ENCODE measurements at regions not wholly inside any gene's neighbourhood (a gene's known extent, or its start where the extent isn't known, plus 50 kb on each side); places are given as distances from the start of the nearest gene placed in this dataset.

DNA sequence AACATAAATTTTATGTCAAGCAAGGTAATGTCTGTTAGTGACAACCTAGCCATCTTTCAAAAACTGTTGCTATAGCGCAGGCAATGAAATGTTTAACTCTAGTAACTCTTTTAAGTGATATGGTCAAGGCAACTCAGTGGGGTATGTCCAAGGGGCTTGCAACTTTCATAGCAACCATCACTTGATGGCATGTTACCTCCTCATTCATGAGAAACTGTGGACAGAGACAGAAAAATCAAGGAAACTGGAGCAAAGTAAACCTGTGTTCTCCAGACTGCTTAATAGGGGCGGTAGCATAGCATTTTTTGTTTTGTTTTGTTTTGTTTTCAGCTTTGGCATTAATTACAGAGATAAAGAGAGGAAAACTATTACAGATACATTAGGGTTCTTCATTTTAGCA lies 1456.8 kb upstream of the AGA start:
- no peak for TF ChIP-seq ZNF274 (IDR thresholded peaks at IDR 0.05; ENCODE audit: low read depth, low read length)
- TF ChIP-seq YY1 (IDR thresholded peaks at IDR 0.05; ENCODE audit: insufficient read depth, insufficient read length), result no peak
- TF ChIP-seq SUZ12 (IDR thresholded peaks at IDR 0.05; ENCODE audit: extremely low read depth, insufficient read depth, insufficient read length), result no peak

Measured in NT2/D1 (cell line).